ACC112 (cell line): ENCODE measurements at regions not wholly inside any gene's neighbourhood (a gene's known extent, or its start where the extent isn't known, plus 50 kb on each side); places are given as distances from the start of the nearest gene placed in this dataset.

ENCODE experiments used
- H2AFZ ChIP-seq: fragments of 200-600 bp; sonication (generic); one replicate; pipeline ENCODE4 v1.6.0; 2017; ENCODE audit warnings: antibody characterized with exemption, low read length; ENCODE audit not compliant: unreplicated experiment
- H3K27ac ChIP-seq: fragments of 200-600 bp; sonication (generic); 2 replicates; pipeline ENCODE4 v1.5.1; 2014; ENCODE audit warnings: low read depth, mild to moderate bottlenecking, antibody characterized with exemption, low read length, moderate library complexity
- H3K27me3 ChIP-seq: fragments of 200-600 bp; sonication (generic); 2 replicates; pipeline ENCODE4 v1.6.1; 2014; ENCODE audit warnings: mild to moderate bottlenecking, antibody characterized with exemption, low read length, moderate library complexity, mixed read lengths; ENCODE audit not compliant: insufficient read depth
- H3K36me3 ChIP-seq: fragments of 200-600 bp; sonication (generic); 2 replicates; pipeline ENCODE4 v1.6.1; 2016; ENCODE audit warnings: mild to moderate bottlenecking, antibody characterized with exemption, low read length, moderate library complexity, mixed read lengths; ENCODE audit not compliant: insufficient read depth
- H3K4me1 ChIP-seq: fragments of 200-600 bp; sonication (generic); one replicate; pipeline ENCODE4 v1.6.1; 2016; ENCODE audit warnings: low read length, mixed read lengths; ENCODE audit not compliant: insufficient read depth, unreplicated experiment, control insufficient read depth
- H3K4me3 ChIP-seq: fragments of 200-600 bp; sonication (generic); 2 replicates; pipeline ENCODE4 v1.5.1; 2014; ENCODE audit warnings: mild to moderate bottlenecking, low read depth, low read length
- H3K79me2 ChIP-seq: fragments of 200-600 bp; sonication (generic); one replicate; pipeline ENCODE4 v1.6.0; 2016; ENCODE audit warnings: low read length; ENCODE audit not compliant: control insufficient read depth, unreplicated experiment, insufficient read depth

GRCh38 chr18:25686960-25687500 is 335.1 kb upstream of the ZNF521 start:
- Histone ChIP-seq H3K4me1 (no peaks in the 10 kb centered on the region), H3K36me3 (no peaks in the 10 kb centered on the region)

GRCh38 chr18:25685088-25685487 is 333.1 kb upstream of the ZNF521 start:
- Histone ChIP-seq H3K36me3 (no peaks in the 10 kb centered on the region), H3K4me3 (no peak overlapping the region), H3K27me3 (no peaks in the 10 kb centered on the region), H3K27ac (no peak overlapping the region), H2AFZ (no peak overlapping the region), H3K4me1 (no peaks in the 10 kb centered on the region), H3K79me2 (no peaks in the 10 kb centered on the region)

More at GRCh38 chr18:25686960-25687500, 335.1 kb upstream of the ZNF521 start:
- Histone ChIP-seq H3K27me3 (no peaks in the 10 kb centered on the region), H3K4me3 (no peak overlapping the region), H3K27ac (no peak overlapping the region), H2AFZ (no peak overlapping the region), H3K79me2 (no peaks in the 10 kb centered on the region)

GRCh38 chr18:25679491-25679890 is 327.5 kb upstream of the ZNF521 start:
- no peak overlapping the region for H3K4me3 ChIP-seq
- H3K79me2 ChIP-seq, result no peaks in the 10 kb centered on the region
- no peak overlapping the region for H2AFZ ChIP-seq
- H3K27me3 ChIP-seq, result no peaks in the 10 kb centered on the region
- H3K27ac ChIP-seq, result no peak overlapping the region
- no peaks in the 10 kb centered on the region for H3K36me3 ChIP-seq
- no peaks in the 10 kb centered on the region for H3K4me1 ChIP-seq

GRCh38 chr18:25678221-25678620 is 326.3 kb upstream of the ZNF521 start:
- no peak overlapping the region for H2AFZ ChIP-seq
- H3K4me3 ChIP-seq, result no peak overlapping the region
- no peak overlapping the region for H3K27ac ChIP-seq
- no peaks in the 10 kb centered on the region for H3K36me3 ChIP-seq
- no peaks in the 10 kb centered on the region for H3K79me2 ChIP-seq
- H3K4me1 ChIP-seq, result no peaks in the 10 kb centered on the region
- H3K27me3 ChIP-seq, result no peaks in the 10 kb centered on the region

- no peak overlapping the region for H2AFZ ChIP-seq
- H3K79me2 ChIP-seq, result no peaks in the 10 kb centered on the region
- no peaks in the 10 kb centered on the region for H3K27me3 ChIP-seq
- no peaks in the 10 kb centered on the region for H3K4me1 ChIP-seq
- no peak overlapping the region for H3K4me3 ChIP-seq
- no peaks in the 10 kb centered on the region for H3K36me3 ChIP-seq
- no peak overlapping the region for H3K27ac ChIP-seq
Measured at GRCh38 chr18:25675123-25675850, 323.3 kb upstream of the ZNF521 start.

GRCh38 chr18:25674183-25674582 is 322.2 kb upstream of the ZNF521 start:
- Histone ChIP-seq H3K4me1 (no peaks in the 10 kb centered on the region), H3K27ac (no peak overlapping the region), H3K36me3 (no peaks in the 10 kb centered on the region), H3K4me3 (no peak overlapping the region), H2AFZ (no peak overlapping the region), H3K27me3 (no peaks in the 10 kb centered on the region), H3K79me2 (no peaks in the 10 kb centered on the region)

DNA sequence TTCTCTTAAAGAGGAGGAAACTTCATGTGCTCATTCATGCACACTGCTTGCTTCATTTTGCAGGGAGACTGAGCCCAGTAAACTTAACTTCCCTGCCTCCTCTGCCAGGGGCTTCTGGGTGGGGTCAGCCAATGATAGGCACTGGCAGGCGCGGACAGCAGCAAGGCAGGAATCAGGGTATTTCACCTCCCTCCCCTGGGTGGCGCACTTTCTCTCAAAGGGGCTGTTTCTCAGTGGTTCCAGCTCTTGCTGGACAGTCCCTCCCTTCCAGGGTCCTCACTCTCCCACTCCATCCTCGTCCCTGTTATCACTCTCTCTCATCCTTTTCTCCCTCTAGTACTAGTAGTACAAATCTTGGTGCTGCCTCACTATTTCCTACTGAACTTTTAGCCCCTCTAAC is 320.5 kb upstream of the ZNF521 start:
- Histone ChIP-seq H3K36me3 (no peaks in the 10 kb centered on the region), H3K79me2 (no peaks in the 10 kb centered on the region), H3K27me3 (no peaks in the 10 kb centered on the region), H3K27ac (no peak overlapping the region), H3K4me1 (no peaks in the 10 kb centered on the region), H2AFZ (no peak overlapping the region), H3K4me3 (no peak overlapping the region)

- Histone ChIP-seq H3K79me2 (no peaks in the 10 kb centered on the region), H3K36me3 (no peaks in the 10 kb centered on the region), H3K27me3 (no peaks in the 10 kb centered on the region), H3K4me3 (no peak overlapping the region), H2AFZ (no peak overlapping the region), H3K4me1 (no peaks in the 10 kb centered on the region), H3K27ac (no peak overlapping the region)
Measured at GRCh38 chr18:25669741-25670140, 317.8 kb upstream of the ZNF521 start.

DNA sequence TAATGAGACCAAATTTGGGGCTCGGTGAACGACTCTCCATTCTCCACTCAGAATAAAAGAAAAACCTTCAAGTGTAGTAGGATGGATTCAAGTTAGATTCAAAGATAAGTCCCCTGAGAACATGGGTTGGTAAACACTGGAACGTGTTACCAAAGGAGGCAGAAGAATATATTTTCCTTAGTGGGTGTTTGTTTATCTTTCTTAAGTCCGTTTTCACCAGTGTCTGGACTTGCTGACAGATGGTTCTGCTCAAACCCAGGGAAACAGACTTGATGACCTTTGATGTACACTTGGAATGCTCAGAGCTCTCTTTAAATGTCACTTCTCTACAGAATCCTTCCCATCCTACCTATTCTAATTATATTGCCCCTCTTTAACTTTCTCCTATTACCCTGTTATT is 310.3 kb upstream of the ZNF521 start:
- H2AFZ ChIP-seq, result no peak overlapping the region
- no peak overlapping the region for H3K4me3 ChIP-seq
- no peaks in the 10 kb centered on the region for H3K4me1 ChIP-seq
- no peaks in the 10 kb centered on the region for H3K36me3 ChIP-seq
- H3K27me3 ChIP-seq, result no peaks in the 10 kb centered on the region
- no peak overlapping the region for H3K27ac ChIP-seq
- no peaks in the 10 kb centered on the region for H3K79me2 ChIP-seq

- no peak overlapping the region for H3K4me3 ChIP-seq
Measured at GRCh38 chr18:25661831-25662230, 309.9 kb upstream of the ZNF521 start.

DNA sequence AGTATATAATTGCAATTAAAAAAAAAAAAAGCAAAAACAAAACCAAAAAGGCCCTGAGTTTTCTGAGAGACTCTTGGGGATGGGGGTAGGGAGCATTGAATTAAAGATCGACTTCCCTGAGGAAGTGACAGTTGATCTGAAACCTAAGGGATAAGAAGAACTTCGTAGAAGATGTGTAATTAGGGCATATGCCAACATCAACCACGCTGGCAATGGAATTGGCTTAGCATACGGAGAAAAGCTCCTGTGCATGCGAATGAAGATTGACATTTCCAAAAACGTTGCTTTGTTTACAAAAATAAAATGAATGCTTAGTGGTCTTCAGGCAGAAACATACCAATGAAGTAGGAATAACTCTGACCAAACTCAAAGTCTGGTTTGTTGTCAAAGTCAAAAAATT is 307.6 kb upstream of the ZNF521 start:
- Histone ChIP-seq H3K79me2 (no peaks in the 10 kb centered on the region), H3K27me3 (no peaks in the 10 kb centered on the region), H2AFZ (no peak overlapping the region), H3K36me3 (no peaks in the 10 kb centered on the region), H3K4me3 (no peak overlapping the region), H3K4me1 (no peaks in the 10 kb centered on the region), H3K27ac (no peak overlapping the region)

More at GRCh38 chr18:25661831-25662230, 309.9 kb upstream of the ZNF521 start:
- Histone ChIP-seq H3K79me2 (no peaks in the 10 kb centered on the region), H2AFZ (no peak overlapping the region), H3K36me3 (no peaks in the 10 kb centered on the region), H3K27me3 (no peaks in the 10 kb centered on the region), H3K27ac (no peak overlapping the region), H3K4me1 (no peaks in the 10 kb centered on the region)
